22Rv1 (cell line): ENCODE measurements at regions not wholly inside any gene's neighbourhood (a gene's known extent, or its start where the extent isn't known, plus 50 kb on each side); places are given as distances from the start of the nearest gene placed in this dataset.

ENCODE experiments used
- CTCF ChIP-seq: fragments of 450-650 bp; IDR thresholded peaks from 2 replicates; pipeline ENCODE4 v1.5.1; 2017; ENCODE audit warnings: mild to moderate bottlenecking
- ZFX ChIP-seq: fragments of 450-650 bp; IDR thresholded peaks from 2 replicates; pipeline ENCODE4 v1.6.1; 2017; ENCODE audit warnings: antibody characterized with exemption, borderline replicate concordance

- TF ChIP-seq CTCF (no peak), ZFX (no peak)
Measured at GRCh38 chr12:45517381-45517780, 212.1 kb upstream of the ARID2 start.
